Erythroblast (primary cell): ENCODE measurements at regions not wholly inside any gene's neighbourhood (a gene's known extent, or its start where the extent isn't known, plus 50 kb on each side); places are given as distances from the start of the nearest gene placed in this dataset.

Experiments used
- GATA1 ChIP-seq: IDR thresholded peaks from 2 replicates; pipeline ENCODE4 v1.6.1; 2011; ENCODE audit warnings: low read depth, mild to moderate bottlenecking, control low read depth, low read length, moderate library complexity
- POLR2A ChIP-seq: IDR thresholded peaks from 2 replicates; pipeline ENCODE4 v1.6.1; 2011; ENCODE audit warnings: mild to moderate bottlenecking, low read length

GRCh38 chr7:130912082-130912861, 178.3 kb upstream of the KLF14 start:
- TF ChIP-seq POLR2A (no peak), GATA1 (no peak)
